Uterus (tissue), 3 donors: ENCODE measurements at regions not wholly inside any gene's neighbourhood (a gene's known extent, or its start where the extent isn't known, plus 50 kb on each side); places are given as distances from the start of the nearest gene placed in this dataset.
A peak's percentile ranks its signal among the peaks of the same experiment; 100 is the strongest.

Experiments
- DNase-seq, 2 donors: peaks; one replicate each; pipeline ENCODE4 v3.0.0-alpha.2; 2019 to 2020
- H3K27ac ChIP-seq, 2 donors: fragments of 200-600 bp; sonication (generic); 1 replicate in 1 of 2; 2 replicates in 1 of 2; pipeline ENCODE4 v1.5.1; 2016 to 2018
- H3K27me3 ChIP-seq, 2 donors: fragments of 200-600 bp; sonication (generic); one replicate each; pipeline ENCODE4 v1.5.1; 2018 to 2019; ENCODE audit warnings: control low read depth in 1 of 2
- H3K36me3 ChIP-seq, 2 donors: fragments of 200-600 bp; sonication (generic); one replicate each; pipeline ENCODE4 v1.5.1; 2019; ENCODE audit warnings: control low read depth in 1 of 2
- H3K4me1 ChIP-seq, 2 donors: fragments of 200-600 bp; sonication (generic); one replicate each; pipeline ENCODE4 v1.5.1; 2018 to 2019; ENCODE audit warnings: control low read depth in 1 of 2
- H3K4me3 ChIP-seq, 2 donors: fragments of 200-600 bp; sonication (generic); 1 replicate in 1 of 2; 2 replicates in 1 of 2; pipeline ENCODE4 v1.5.1; 2018 to 2019; ENCODE audit warnings: mild to moderate bottlenecking in 1 of 2
- H3K9me3 ChIP-seq, 2 donors: fragments of 200-600 bp; sonication (generic); one replicate each; pipeline ENCODE4 v1.5.1; 2019; ENCODE audit warnings: control low read depth in 1 of 2
- POLR2A ChIP-seq, 2 donors: fragments of 450-650 bp; IDR thresholded peaks; one replicate each; pipeline ENCODE4 v1.6.1; 2016; ENCODE audit warnings: antibody characterized with exemption in 2 of 2, mild to moderate bottlenecking in 1 of 2, moderate library complexity in 1 of 2
- intact Hi-C: fragments of 100-400 bp; cut with DNase I; formaldehyde crosslinking; loops from one replicate; pipeline ENCODE4 v1.15.1; 2023; ENCODE audit warnings: low total_unique reads
- TF ChIP-seq, protein P1 (sequence below), 4 experiments: fragments of 200-600 bp in 2 of 4; fragments of 450-650 bp in 2 of 4; sonication (generic) in 2 of 4; IDR thresholded peaks; one replicate each; pipeline ENCODE4 v1.5.1; 2016 to 2019; ENCODE audit warnings: antibody characterized with exemption in 4 of 4, mild to moderate bottlenecking in 2 of 4, moderate library complexity in 1 of 4
- donor health status: DM: yes; HTN: yes; CAD: no.

DNA sequence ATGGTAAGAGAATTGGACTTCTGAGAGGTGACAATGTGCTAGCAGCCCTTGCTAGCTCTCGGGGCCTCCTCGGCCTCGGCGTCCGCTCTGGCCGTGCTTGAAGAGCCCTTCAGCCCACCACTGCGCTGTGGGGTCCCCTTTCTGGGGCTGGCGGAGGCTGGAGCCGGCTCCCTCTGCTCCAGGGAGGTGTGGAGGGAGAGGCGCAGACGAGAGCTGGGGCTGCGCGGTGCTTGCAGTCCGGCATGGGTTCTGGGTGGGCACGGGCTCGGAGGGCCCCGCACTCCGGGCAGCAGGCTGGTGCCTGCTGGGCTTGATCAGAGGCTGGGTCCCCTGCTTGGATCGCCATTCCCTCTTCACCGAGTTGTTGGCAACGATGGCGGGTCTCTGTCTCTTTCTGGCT is 226.4 kb upstream of the AMIGO2 start:
- H3K27me3 ChIP-seq: no peaks in the 10 kb centered on the region
- DNase-seq: no peak
- H3K27ac ChIP-seq: no peak overlapping the region
- H3K36me3 ChIP-seq: no peaks in the 10 kb centered on the region
- H3K4me3 ChIP-seq: no peak overlapping the region
- intact Hi-C loops: no loop called here
- TF ChIP-seq, protein P1, sequence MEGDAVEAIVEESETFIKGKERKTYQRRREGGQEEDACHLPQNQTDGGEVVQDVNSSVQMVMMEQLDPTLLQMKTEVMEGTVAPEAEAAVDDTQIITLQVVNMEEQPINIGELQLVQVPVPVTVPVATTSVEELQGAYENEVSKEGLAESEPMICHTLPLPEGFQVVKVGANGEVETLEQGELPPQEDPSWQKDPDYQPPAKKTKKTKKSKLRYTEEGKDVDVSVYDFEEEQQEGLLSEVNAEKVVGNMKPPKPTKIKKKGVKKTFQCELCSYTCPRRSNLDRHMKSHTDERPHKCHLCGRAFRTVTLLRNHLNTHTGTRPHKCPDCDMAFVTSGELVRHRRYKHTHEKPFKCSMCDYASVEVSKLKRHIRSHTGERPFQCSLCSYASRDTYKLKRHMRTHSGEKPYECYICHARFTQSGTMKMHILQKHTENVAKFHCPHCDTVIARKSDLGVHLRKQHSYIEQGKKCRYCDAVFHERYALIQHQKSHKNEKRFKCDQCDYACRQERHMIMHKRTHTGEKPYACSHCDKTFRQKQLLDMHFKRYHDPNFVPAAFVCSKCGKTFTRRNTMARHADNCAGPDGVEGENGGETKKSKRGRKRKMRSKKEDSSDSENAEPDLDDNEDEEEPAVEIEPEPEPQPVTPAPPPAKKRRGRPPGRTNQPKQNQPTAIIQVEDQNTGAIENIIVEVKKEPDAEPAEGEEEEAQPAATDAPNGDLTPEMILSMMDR (IDR thresholded peaks at IDR 0.05): no peak
- TF ChIP-seq POLR2A (IDR thresholded peaks at IDR 0.05): no peak
- no peaks in the 10 kb centered on the region for H3K4me1 ChIP-seq
- no peaks in the 10 kb centered on the region for H3K9me3 ChIP-seq

DNA sequence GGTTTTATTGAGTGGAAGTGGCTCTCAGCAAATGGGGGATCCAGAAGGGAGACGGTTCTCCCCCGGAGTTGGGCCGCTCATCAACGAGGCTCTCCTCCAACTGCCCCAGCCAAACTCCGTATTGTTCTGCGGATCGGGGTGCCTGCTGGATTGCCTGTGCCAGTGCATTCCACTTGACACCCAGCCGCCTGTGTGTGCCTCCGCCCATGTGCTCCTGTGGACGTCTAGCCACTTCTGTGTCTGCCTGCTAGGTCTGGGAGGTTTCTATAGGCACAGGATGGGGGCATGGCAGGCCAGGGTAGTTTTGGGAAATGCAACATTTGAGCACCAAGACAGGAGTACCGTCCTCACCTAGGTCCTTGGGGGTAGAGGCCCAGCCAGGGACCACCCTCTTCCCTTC is 225.7 kb upstream of the AMIGO2 start:
- no peak for DNase-seq
- Histone ChIP-seq H3K36me3 (no peaks in the 10 kb centered on the region), H3K27ac (no peak overlapping the region), H3K27me3 (no peaks in the 10 kb centered on the region), H3K4me3 (no peak overlapping the region), H3K9me3 (no peaks in the 10 kb centered on the region), H3K4me1 (no peaks in the 10 kb centered on the region)
- intact Hi-C loops: no loop called here
- no peak for TF ChIP-seq POLR2A (IDR thresholded peaks at IDR 0.05)
- TF ChIP-seq, protein P1 (IDR thresholded peaks at IDR 0.05): no peak

DNA sequence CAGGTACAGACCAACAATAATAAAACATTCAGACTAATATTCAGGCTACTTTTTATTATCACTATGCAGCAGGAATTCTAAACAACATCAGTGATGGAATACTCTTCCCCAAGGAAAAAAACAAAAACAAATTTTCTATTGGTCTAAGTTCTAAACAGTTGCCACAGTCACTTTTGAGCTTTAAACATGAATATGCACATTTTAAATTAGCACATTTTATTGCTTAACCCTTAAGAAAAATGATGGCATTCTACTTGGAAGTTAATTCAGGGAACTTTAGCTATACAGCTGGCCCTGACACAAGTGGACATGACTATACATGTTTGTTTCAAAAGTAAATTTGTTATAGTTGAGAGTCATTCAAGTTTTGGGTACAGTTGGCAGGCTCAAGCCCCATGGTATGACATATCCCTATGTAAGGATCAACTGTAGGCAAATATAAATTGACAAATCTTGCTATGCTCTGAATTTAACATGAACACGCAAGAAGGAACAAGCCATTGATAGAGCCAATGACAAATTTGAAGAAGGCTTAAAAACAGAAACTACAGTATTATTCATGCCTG is 224.3 kb upstream of the AMIGO2 start:
- intact Hi-C loops: no loop called here
- Histone ChIP-seq H3K9me3 (no peaks in the 10 kb centered on the region), H3K4me1 (no peaks in the 10 kb centered on the region), H3K27me3 (no peaks in the 10 kb centered on the region), H3K36me3 (no peaks in the 10 kb centered on the region), H3K27ac (peak overlapping the region in 1 of 2 donors; percentile 61), H3K4me3 (no peak overlapping the region)
- no peak for TF ChIP-seq POLR2A (IDR thresholded peaks at IDR 0.05)
- TF ChIP-seq, protein P1 (IDR thresholded peaks at IDR 0.05): no peak
- DNase-seq: no peak

DNA sequence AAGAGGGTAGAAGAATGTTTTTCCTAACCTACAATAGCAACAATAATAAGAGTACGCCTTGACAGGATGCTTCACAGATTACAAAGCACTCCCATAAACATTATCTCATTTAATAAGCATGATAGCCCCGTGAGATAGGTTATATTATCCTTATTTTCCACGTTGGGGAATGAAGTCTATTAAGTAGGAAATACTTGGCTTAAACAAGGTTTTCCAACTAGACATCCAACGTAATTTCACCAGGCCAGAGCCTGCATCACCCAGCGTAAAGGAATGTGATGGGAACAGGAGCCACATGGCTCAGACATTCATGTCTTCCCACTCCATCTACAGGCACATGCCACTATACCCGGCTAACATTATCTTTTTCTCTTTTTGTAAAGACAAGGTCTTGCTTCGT is 223.4 kb upstream of the AMIGO2 start:
- TF ChIP-seq POLR2A (IDR thresholded peaks at IDR 0.05): no peak
- TF ChIP-seq, protein P1 (IDR thresholded peaks at IDR 0.05): no peak
- H3K27me3 ChIP-seq: no peaks in the 10 kb centered on the region

DNA sequence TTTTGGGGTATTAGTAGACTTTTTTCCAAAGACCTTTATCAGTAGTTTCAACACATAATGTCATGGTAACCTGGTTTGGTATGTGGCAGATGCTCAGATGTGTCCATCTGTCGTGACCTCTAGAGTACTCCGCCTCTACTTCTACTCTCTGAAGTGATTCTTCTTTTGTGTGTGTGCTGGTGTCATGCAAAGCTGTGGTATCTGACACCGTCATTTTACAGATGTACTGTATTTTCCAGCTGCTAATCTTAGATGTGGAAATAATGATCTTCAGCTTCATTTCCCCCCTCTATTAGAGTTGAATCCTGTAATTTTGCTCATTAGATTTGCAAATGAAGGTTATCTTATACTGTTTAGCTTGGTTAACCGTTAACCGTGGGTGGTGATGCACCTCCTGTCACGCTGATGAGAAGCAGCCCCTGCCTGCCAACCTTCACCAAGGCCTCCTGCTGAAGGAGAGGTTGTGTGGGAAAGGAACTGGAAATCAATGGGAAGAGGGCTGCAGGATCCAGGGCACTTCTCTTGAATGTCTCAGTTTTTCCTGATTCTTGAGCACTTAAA is 222.4 kb upstream of the AMIGO2 start:
- no peak overlapping the region for H3K4me3 ChIP-seq
- no peak for TF ChIP-seq POLR2A (IDR thresholded peaks at IDR 0.05)
- TF ChIP-seq, protein P1 (IDR thresholded peaks at IDR 0.05): no peak
- DNase-seq: peak; percentile 36 to 38

More for the DNA sequence above, 223.4 kb upstream of the AMIGO2 start:
- H3K9me3 ChIP-seq: no peaks in the 10 kb centered on the region
- no peaks in the 10 kb centered on the region for H3K36me3 ChIP-seq
- no peaks in the 10 kb centered on the region for H3K4me1 ChIP-seq
- peak overlapping the region; percentile 36 to 61 for H3K27ac ChIP-seq
- intact Hi-C loops: no loop called here
- no peak overlapping the region for H3K4me3 ChIP-seq
- DNase-seq: no peak

More for the DNA sequence above, 222.4 kb upstream of the AMIGO2 start:
- H3K4me1 ChIP-seq: no peaks in the 10 kb centered on the region
- no peaks in the 10 kb centered on the region for H3K27me3 ChIP-seq
- intact Hi-C loops: no loop called here
- H3K9me3 ChIP-seq: no peaks in the 10 kb centered on the region
- H3K36me3 ChIP-seq: no peaks in the 10 kb centered on the region
- H3K27ac ChIP-seq: peak overlapping the region; percentile 36 to 61
